Osteoblast (primary cell): ENCODE measurements at regions not wholly inside any gene's neighbourhood (a gene's known extent, or its start where the extent isn't known, plus 50 kb on each side); places are given as distances from the start of the nearest gene placed in this dataset.

Source experiments
- DNase-seq: peaks from one replicate; pipeline ENCODE4 v3.0.0; 2011; ENCODE audit warnings: low spot score, mixed read lengths; ENCODE audit not compliant: insufficient read length; ENCODE audit errors: missing footprints
- H2AFZ ChIP-seq: 2 replicates; pipeline ENCODE4 v1.6.0; 2011; ENCODE audit warnings: mild to moderate bottlenecking, low read length
- H3K27ac ChIP-seq: 2 replicates; pipeline ENCODE4 v1.5.1; 2011; ENCODE audit warnings: mild to moderate bottlenecking, low read depth, low read length, moderate library complexity
- H3K27me3 ChIP-seq: 2 replicates; pipeline ENCODE4 v1.6.0; 2012; ENCODE audit warnings: mild to moderate bottlenecking, control low read depth, inconsistent platforms, low read length, moderate library complexity; ENCODE audit not compliant: insufficient read depth
- H3K36me3 ChIP-seq: 2 replicates; pipeline ENCODE4 v1.5.1; 2011; ENCODE audit warnings: mild to moderate bottlenecking, low read length, control low read depth, moderate library complexity; ENCODE audit not compliant: insufficient read depth
- H3K4me1 ChIP-seq: 2 replicates; pipeline ENCODE4 v1.5.1; 2011; ENCODE audit warnings: mild to moderate bottlenecking, low read length, control low read depth, moderate library complexity; ENCODE audit not compliant: insufficient read depth
- H3K4me2 ChIP-seq: 2 replicates; pipeline ENCODE4 v1.6.0; 2011; ENCODE audit warnings: mild to moderate bottlenecking, low read length; ENCODE audit not compliant: insufficient read depth
- H3K4me3 ChIP-seq: fragments of 200-600 bp; sonication (generic); 3 replicates; pipeline ENCODE4 v1.5.1; 2012; ENCODE audit warnings: mild to moderate bottlenecking, low read length, inconsistent platforms; ENCODE audit not compliant: insufficient read depth
- H3K79me2 ChIP-seq: 2 replicates; pipeline ENCODE4 v1.6.0; 2012; ENCODE audit warnings: mild to moderate bottlenecking, low read length, control low read depth, inconsistent platforms; ENCODE audit not compliant: insufficient read depth
- H3K9me3 ChIP-seq: 2 replicates; pipeline ENCODE4 v1.5.1; 2011; ENCODE audit warnings: low read depth, low read length, control low read depth
- H4K20me1 ChIP-seq: 2 replicates; pipeline ENCODE4 v1.6.0; 2012; ENCODE audit warnings: mild to moderate bottlenecking, low read length, control low read depth; ENCODE audit not compliant: insufficient read depth
- CTCF ChIP-seq: IDR thresholded peaks from 2 replicates; pipeline ENCODE4 v1.5.1; 2011; ENCODE audit warnings: mild to moderate bottlenecking, low read depth, low read length, moderate library complexity; ENCODE audit errors: extremely low read depth

- Histone ChIP-seq H3K4me3 (no peak overlapping the region), H3K36me3 (no peaks in the 10 kb centered on the region), H3K79me2 (no peaks in the 10 kb centered on the region), H3K27me3 (no peaks in the 10 kb centered on the region), H3K9me3 (no peaks in the 10 kb centered on the region), H2AFZ (no peak overlapping the region), H3K27ac (no peak overlapping the region), H4K20me1 (no peaks in the 10 kb centered on the region), H3K4me1 (peaks cover 23% of the 10 kb centered on the region), H3K4me2 (no peak overlapping the region)
- no peak for DNase-seq
- no peak for TF ChIP-seq CTCF
Measured at GRCh38 chr2:180652794-180653193, 327.6 kb upstream of the UBE2E3 start.

- H2AFZ ChIP-seq: no peak overlapping the region
- no peak for DNase-seq
- H3K4me1 ChIP-seq: peaks cover 13% of the 10 kb centered on the region
- no peaks in the 10 kb centered on the region for H3K27me3 ChIP-seq
- no peaks in the 10 kb centered on the region for H3K9me3 ChIP-seq
- no peak overlapping the region for H3K4me2 ChIP-seq
- no peaks in the 10 kb centered on the region for H4K20me1 ChIP-seq
- H3K27ac ChIP-seq: no peak overlapping the region
- no peak overlapping the region for H3K4me3 ChIP-seq
- H3K36me3 ChIP-seq: no peaks in the 10 kb centered on the region
- TF ChIP-seq CTCF: no peak
- no peaks in the 10 kb centered on the region for H3K79me2 ChIP-seq
Measured at GRCh38 chr2:180651596-180651995, 328.8 kb upstream of the UBE2E3 start.

DNA sequence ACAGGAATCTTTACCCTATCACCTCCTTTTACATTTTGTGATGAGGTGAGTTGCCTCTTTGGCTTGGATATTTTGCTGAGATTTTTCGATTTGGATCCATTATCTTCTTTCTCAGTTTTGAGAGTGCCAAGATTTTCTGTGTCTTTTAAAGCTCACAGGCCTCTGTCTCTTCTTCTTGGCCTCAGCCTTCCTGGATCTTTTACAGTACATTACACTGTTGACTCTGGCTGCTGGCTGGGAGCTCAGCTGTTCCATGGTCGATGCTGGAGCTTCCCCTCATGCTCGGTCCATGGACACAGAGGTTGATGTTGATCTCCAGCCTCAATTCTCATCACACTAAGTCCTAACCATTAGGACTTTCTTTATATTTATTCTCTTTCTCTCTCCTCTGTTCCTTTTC lies 332.8 kb upstream of the UBE2E3 start:
- Histone ChIP-seq H3K36me3 (no peaks in the 10 kb centered on the region), H3K27me3 (no peaks in the 10 kb centered on the region), H4K20me1 (no peaks in the 10 kb centered on the region), H2AFZ (peak overlapping the region; percentile 40), H3K79me2 (no peaks in the 10 kb centered on the region), H3K4me2 (no peak overlapping the region), H3K27ac (no peak overlapping the region), H3K9me3 (no peaks in the 10 kb centered on the region), H3K4me3 (no peak overlapping the region), H3K4me1 (peaks cover 4% of the 10 kb centered on the region)
- DNase-seq: no peak
- TF ChIP-seq CTCF: no peak

DNA sequence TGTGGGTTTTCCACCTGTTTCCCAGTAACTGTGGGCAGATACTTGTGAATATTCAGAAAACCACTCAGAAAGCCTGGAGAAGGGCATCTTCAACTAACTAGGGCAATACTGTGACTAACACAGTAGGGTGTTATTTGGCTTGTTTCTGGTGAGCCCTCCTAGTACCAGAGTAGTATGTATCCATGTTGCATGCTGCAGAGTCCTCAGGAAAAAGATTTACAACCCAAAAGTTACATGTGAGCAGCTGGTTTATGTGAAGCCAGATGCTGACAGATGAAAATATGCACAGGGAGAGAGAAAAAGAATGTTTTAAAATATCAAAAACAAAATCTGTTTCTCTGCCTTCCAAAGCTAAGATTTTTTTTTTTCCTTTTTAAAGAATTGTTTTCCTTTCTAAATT lies 333.2 kb upstream of the UBE2E3 start:
- H3K4me3 ChIP-seq: no peak overlapping the region
- TF ChIP-seq CTCF: no peak
- DNase-seq: peak; percentile 47
- no peaks in the 10 kb centered on the region for H3K36me3 ChIP-seq
- H3K79me2 ChIP-seq: no peaks in the 10 kb centered on the region
- peaks cover 4% of the 10 kb centered on the region for H3K4me1 ChIP-seq
- H3K4me2 ChIP-seq: no peak overlapping the region
- no peaks in the 10 kb centered on the region for H3K27me3 ChIP-seq
- no peaks in the 10 kb centered on the region for H3K9me3 ChIP-seq
- H2AFZ ChIP-seq: no peak overlapping the region
- no peak overlapping the region for H3K27ac ChIP-seq
- H4K20me1 ChIP-seq: no peaks in the 10 kb centered on the region
